Heart left ventricle (tissue), 13 donors: ENCODE measurements at regions not wholly inside any gene's neighbourhood (a gene's known extent, or its start where the extent isn't known, plus 50 kb on each side); places are given as distances from the start of the nearest gene placed in this dataset.

ENCODE experiments used
- CTCF ChIP-seq, 12 donors: fragments of 200-600 bp; sonication (generic) in 4 of 12; IDR thresholded peaks; one replicate each; pipeline versions ENCODE4 v1.5.0 to v1.8.0; 2018 to 2022; ENCODE audit warnings: antibody characterized with exemption in 12 of 12, mild to moderate bottlenecking in 5 of 12
- POLR2A ChIP-seq, 2 donors: fragments of 450-650 bp; IDR thresholded peaks; one replicate each; pipeline ENCODE4 v1.6.1; 2017; ENCODE audit warnings: antibody characterized with exemption in 2 of 2, mild to moderate bottlenecking in 2 of 2, moderate library complexity in 2 of 2
- donor health status: ischemic (EF 13 %, LVEDD 7.1; RV severe dilation, severe dysfunction).
- donor health status: DM: no; HTN: yes; CAD: no.
- donor health status: DM: no; HTN: no; CAD: no.
- donor health status: ischemic (EF 25% LVEDD 6.9; RV normal size, moderate dysfunction).
- donor health status: ischemic (EF 25% LVEDD 5.7; RV mildly dilated, moderate dysfunction).
- donor health status: ischemic (EF 35%, LVEDD 5.7; RV mildly dilated, moderate dysfunction).
- donor health status: nonischemic (EF 11% LVEDD 7.7; RV severe dilation, severe dysfunction).
- donor health status: DM: yes; HTN: yes; CAD: no.
- donor health status: PGD.
- donor health status: ischemic (EF 29% LVEDD 5.4; RV normal size, mild dysfunction).
- donor health status: nonischemic (EF 23%, LVEDD 6.1; RV moderate dilation, normal function).

GRCh38 chr19:31528261-31528660 lies 179.0 kb upstream of the TSHZ3 start:
- no peak for TF ChIP-seq CTCF (IDR thresholded peaks at IDR 0.05)
- no peak for TF ChIP-seq POLR2A (IDR thresholded peaks at IDR 0.05)
